ENCODE measurements at regions not wholly inside any gene's neighbourhood (a gene's known extent, or its start where the extent isn't known, plus 50 kb on each side); places are given as distances from the start of the nearest gene placed in this dataset.
"Not testable (repeated sequence)": the region's sequence is repeated elsewhere in the genome, so short reads cannot be mapped to it uniquely, and the experiment has no call there.

DNA sequence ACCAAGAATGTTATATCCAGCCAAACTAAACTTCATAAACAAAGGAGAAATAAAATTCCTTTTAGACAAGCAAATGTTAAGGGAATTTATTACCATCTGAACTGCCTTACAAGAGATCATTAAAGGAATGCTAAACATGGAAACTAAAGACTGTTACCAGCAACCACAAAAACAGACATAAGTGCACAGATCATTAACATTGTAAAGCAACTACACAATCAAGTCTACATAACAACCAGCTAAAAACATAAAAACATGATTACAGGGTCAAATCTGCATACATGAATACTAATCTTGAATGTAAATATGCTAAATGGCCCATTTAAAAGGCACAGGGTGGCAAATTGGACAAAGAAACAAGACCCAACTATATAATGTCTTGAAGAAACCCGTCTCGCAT is 211.0 kb upstream of the PBX1 start:
- DNase-seq: no peak

DNA sequence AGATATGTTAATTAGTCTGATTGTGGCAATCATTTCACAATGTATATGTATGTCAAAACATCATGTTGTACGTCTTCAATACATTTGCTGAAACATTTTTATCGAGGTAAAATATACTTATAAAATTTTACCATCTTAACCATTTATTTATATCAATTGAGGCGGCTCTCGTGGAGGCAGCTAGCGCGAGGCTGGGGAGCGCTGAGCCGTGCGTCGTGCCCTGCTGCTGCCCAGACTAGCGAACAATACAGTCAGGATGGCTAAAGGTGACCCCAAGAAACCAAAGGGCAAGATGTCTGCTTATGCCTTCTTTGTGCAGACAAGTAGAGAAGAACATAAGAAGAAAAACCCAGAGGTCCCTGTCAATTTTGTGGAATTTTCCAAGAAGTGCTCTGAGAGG is 202.5 kb upstream of the PBX1 start:
- no peak for DNase-seq

DNA sequence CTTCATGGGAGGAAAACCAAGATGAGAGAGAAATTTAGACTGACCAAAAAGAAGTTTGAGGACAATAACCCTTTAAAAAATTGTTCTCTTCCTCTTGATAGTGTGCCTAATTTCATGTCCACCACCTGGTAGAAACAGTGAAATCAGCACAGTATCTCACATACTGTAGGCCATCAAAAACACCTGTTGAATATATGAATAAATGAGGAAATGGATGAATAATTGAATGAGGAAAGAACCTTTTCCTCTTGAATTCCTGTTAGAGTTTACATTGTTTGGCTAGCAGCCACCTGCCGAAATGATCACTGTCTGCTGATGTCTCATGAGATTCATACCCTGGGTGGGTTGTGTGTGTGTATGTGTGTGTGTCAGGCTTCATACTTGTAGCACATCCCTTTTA is 198.7 kb upstream of the PBX1 start:
- no peak for DNase-seq

DNA sequence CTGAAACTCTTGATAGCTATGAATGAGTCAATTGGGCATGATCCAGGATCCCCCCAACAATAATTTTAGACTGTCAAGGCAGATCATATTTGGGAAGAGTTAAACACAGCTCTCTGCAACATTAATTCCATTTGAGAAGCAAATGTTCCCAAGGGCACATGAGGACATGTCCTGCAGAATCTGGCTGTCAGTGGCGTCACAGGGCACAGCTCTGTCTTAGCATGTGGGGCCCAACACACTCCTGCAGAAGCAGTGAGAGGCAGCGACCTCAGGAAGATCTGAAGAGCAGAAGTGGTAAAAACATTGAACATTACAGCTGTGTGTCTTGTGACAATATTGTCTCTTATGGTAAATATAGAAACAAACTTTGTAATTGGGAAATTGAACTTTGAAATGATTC is 197.1 kb upstream of the PBX1 start:
- DNase-seq: no peak

DNA sequence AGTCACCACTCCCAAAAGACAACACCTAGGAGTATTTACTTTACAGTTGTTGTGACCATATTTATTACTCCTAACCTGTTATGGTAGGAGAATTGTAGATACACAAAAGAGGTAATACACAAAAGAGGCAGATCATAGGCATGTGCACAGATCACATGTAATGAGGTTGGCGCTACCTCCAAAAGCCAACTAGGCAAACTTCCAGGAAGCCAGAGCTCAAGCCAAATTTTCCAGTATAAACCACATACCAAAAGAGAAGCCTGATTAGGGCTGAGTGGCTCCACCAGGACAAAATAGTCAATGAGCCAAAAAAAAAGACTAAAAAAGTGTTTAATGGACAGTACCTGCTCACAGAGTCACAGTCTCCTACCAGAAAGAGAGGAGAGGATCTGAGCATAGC is 195.0 kb upstream of the PBX1 start:
- DNase-seq: no peak

DNA sequence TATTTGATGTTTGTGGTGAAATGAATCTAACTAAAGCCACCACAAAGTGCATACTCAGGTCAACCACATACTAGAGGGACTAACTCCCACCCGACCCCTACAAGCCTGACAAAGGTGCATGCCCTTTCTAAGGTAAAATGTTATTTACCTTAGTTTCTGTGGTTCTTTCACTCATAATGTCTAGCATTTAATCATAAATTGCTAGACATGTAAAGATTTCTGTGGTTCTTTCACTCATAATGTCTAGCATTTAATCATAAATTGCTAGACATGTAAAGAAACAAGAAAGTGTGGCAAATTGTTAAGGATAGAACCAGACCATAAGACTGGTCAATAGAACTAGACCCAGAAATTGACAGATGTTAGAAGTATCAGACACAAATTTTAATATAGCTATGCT is 193.0 kb upstream of the PBX1 start:
- no peak for DNase-seq

DNA sequence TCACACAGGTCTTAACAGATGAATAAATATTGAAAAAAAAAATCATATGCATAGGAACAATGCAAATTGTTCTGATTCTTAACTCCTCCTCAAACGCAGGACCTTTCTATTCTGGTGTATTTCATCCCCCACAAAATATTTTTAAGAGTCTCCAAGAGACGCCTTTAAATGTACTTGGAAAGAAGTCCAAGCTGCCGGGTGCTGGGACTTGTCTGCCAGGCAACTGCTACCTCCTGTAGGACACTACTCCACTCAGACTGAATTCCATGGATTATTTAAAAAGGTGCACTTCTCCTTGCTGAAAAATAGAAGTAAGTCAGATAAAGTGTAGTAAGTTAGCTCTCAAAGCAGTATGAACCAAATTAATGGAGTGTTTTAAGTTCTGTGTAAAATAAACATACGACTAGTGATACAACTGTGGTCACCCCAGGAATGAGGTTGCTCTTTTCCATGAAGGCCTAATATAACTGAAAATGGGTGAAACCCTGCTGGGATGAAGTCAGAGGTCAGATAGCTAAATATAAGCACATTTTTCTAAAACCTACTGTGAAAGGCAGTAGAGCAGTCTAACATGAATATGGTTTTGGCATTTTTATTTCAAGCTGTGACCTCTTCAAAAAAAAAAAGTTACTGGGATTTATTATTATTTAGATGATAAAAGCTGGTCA is 189.2 kb upstream of the PBX1 start:
- no peak for DNase-seq

DNA sequence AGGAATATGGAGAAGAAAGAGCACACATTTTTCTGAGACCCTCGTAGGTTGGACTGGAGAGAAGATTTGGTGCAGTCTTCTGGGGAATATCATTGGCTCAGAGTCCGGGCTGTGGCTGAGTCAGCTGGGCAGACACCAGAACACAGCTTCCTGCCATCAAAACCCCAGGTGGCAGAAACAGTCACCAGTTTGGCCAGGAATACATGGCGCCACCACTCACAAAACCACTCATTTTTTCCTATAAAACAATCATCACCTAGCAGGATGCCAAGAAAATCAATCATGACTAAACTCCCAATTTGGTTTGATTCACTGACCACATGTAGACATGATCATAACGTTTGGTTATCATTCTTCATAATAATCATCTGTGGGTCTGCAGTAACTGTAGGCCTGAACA is 178.1 kb upstream of the PBX1 start:
- DNase-seq: no peak

DNA sequence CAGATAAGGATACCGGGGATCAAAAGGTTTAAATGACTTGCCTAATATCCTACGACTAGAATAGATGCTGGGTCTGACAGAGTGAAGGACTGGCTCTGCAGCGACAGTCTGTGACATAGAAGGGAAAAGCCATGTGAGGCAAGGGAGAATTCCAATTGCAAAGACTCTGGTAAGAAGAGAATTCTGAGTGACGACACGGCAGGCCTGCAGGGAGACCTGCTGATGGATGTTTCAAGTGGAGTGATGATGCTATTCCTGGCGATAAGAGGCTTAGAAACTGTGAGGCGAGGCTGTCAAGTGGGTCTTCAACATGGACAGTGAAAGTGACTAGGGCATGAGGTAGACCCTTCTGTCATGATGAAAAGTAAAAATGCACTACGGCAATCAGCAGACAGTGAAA is 176.6 kb upstream of the PBX1 start:
- peak; percentile 64 for DNase-seq

DNA sequence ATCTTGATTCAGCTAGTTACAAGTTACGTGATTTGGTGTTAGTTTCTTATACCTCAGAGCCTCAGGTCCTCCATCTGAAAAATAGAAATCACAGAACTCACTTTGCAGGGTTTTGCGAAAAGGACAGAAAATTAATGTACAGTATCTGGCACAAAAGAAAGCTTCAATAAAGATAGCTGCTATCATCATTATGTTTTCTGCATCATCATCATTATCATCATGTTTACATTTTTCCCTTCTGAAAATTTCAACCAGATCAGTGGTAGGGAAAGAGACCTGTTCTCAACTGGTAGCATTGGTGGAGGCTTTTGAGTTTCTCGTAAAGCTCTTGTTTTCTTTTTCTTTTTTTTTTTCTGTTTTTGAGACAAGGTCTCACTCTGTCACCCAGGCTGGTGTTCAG is 174.7 kb upstream of the PBX1 start:
- DNase-seq: no peak

DNA sequence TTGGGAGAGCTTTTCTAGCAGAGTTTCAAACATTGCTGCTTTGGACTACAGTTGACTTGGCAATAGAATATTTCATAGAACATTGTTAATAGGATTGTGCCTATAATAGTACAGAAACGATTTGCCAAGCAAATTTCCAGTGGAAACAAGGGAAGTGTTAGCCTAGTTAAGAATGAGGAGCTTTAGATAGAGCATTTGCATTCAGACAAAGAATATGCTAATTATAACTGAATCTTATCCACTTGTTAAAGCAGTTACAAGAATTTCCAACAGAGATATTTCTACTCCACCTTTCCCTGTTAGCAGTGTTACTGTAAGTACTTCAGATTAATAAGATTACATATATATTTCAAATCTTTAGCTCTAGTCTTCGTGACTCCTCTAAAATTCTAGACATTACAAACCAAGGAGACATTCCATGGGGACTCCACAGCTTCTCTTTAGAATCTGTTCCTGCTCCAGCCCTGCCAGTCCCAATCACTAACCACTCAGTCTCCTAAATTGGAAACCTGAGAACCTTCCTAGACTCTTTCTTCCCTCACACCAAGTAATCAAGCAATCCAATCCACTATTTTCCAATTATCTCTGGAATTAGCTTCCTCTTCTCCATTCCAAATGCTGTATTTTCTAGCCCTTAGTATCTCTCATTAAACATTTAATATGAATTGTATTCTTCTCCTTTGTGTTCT is 141.8 kb upstream of the PBX1 start:
- no peak for DNase-seq

DNA sequence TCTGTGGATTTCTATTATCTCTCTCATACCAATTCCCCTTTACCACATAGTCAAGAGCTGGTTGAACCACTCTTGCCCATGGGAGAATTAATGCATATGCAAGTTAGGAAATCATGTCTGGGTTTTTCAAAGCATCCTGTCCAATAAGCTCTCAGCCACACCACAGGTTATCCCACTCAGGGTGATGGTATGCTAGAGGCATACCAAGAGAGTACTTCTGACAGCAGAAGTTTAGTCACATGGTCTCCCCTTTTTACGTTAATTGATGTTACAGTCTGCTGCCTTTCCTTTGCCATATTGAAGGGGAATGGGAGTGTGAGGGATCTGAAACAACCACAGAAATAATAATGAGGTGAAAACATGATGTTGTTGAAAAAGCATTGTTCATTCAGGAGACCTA is 135.8 kb upstream of the PBX1 start:
- DNase-seq: no peak

DNA sequence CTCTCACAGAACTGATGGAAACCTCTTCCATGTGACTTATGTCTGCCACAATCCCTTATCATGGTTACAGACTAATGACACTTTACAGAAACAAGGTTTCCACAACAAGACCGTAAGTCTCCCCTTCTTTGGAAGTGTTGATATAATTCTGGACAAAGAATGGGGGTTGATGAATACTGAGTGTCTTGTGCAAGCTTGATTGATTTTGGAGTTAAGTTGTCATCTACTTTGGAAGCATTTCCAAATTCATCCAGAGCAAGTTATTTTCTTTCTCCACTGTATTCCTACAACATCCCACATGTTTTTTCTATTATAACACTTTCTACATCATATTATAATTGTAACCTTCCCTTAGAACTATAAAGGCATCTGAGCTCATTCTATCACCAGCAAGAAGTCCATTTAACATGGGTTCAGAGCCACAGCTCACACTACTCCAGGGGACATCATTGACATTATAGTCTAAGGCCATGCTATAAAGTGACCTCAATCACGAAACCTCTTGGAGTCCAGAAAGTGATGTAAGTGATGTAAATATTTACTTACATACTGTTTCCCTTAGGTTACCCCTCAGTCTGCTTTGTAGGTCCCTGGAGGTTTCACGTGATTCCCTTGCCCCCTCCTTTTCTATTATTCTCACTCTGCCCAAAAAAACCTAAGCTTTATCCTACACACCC is 125.7 kb upstream of the PBX1 start:
- no peak for DNase-seq

DNA sequence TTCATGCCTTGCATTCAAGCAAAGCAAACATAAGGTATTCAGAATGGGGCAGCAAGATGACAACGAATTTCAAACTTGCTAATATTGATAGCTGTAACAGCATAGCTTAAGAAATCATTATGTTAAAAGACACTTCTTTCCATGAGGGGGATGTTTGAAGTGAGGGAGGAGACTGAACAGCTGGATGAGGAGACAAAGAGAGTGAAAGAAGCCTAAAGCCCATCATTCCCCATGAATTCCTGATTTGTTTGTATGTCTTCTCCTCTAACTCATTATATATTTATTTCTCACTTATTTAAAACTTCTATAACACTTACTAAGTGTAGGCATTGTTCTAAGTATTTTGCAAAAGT is 125.2 kb upstream of the PBX1 start:
- no peak for DNase-seq

DNA sequence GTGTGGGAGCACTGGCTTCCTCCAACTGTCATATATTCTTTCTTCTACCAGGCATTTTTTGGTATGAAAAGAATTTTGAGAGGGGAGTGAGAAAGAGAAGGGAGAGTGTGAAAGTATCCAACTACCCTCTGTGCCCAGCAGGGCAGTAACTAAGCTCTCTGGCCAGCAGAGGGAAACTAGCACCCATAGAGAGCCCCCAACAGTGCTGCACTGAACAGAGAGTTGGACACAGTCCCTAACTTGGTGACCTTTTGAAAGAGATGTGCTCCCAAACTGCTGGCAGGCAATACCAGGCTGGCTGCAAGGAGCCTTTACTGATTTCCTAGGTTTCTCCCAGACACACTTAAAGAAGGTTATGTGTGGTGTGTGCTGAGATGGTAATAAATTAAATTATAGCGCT is 118.8 kb upstream of the PBX1 start:
- DNase-seq: no peak

DNA sequence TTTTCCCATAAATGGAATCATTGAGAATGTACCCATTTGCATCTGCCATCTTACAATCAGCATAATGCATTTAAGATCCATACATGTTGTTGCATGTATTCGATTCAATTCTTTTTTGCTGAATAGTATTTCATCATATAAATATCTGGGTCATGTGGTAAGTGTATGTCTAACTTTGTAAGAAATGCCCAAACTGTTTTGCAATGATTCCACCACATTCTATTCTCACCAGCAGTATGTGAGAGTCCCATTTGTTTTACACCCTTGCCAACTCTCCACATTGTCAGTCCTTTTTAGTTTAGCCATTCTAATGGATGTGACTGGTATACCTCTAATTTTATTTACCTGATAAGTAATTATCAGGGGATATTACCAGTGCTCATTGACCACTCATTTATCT is 115.8 kb upstream of the PBX1 start:
- no peak for DNase-seq

DNA sequence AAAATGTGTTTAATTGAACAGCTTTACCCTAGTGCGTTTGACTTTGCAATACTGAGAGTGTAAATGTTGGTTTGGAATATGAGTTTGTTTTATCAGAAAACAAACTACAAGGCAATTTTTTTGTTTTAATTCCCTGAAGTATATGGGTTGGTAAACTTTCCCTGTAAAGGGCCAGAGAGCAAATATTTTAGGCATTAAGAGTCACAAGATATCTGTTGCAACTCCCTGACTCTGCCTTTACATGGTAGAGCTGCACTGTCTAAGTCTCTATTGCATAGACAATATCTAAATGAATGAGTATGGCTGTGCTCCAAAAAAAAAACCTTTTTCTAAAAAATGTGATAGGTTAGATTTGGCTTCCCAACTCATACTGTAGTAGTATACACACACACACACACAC is 115.1 kb upstream of the PBX1 start:
- DNase-seq: no peak

DNA sequence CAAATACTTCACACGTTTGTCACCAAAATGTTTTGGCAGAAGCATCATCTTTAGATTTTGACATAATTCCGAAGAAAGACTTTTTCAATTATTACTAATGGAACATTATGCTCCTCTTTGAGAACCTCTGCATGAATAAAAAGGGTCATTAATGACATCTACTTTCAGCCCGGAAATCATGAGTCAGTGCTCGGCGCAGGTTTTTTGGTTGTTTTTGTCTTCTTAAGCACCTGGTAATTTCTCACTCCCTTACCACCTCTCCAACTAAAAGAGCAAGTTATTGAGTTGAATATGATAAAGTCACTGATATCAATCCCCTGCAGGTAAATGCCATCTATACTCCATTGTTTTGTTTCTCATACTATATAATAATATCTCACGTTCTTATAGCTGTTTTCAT is 113.0 kb upstream of the PBX1 start:
- DNase-seq: no peak

DNA sequence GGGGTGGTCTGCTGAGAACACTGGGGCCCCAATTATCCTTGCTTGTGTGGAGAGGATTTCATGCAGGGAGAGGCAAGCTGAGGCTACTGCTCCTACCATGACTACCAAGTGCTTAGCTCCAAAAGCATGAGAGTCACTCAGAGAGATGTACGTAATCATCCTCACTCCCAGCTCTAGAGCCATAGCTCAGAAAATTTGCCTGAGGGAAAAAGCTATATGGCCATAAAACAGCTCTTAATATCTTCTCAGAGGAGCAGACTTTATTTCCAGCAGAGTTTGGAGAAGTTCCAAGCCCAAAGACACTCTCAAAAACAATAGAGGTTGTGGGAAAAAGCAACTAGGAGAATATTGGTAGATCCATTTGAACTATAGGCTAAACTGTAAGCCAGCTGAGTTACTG is 106.4 kb upstream of the PBX1 start:
- DNase-seq: no peak

DNA sequence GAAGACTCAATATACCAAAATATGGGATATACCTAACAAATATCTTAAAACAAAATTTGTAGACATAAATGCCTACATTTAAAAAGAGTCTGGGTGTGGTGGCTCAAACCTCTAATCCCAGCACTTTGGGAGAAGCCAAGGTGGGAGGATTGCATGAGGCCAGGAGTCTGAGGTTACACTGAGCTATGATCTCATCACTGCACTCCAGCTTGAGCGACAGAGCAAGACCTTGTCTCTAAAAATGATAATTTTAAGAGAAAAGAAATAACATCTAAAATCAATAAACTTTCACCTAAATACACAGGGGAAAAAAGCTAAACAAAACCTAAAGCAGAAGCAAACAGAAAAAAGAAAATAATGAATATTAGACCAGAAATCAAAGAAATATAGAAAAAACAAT is 102.7 kb upstream of the PBX1 start:
- DNase-seq: no peak

DNA sequence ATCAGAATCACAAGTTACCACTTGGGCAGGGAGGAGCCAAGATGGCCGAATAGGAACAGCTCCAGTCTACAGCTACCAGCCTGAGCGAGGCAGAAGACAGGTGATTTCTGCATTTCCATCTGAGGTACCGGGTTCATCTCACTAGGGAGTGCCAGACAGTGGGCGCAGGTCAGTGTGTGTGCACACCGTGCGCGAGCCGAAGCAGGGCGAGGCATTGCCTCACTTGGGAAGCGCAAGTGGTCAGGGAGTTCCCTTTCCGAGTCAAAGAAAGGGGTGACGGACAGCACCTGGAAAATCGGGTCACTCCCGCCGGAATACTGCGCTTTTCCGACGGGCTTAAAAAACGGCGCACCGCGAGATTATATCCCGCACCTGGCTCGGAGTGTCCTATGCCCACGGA is 99.8 kb upstream of the PBX1 start:
- not testable (repeated sequence) for DNase-seq

DNA sequence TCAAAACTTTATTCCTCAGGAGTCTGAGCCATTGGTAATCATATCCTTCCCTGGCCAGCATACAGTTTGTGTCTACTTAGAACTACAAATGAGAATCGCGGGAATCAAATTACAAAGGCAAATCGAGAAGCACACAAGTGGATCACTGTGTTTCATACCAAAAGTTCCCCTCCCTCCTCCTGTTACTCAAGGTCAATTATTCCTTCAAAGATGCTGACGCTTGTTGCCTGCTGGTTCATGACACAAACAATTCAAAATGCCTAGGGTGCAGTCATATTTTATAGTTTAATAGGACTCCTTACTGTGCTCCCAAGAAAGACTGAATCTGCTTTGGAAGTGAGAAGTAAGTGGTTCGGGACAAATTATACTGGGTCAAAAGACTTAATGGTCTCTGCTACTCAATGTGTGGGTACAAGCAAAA is 93.0 kb upstream of the PBX1 start:
- no peak for DNase-seq

DNA sequence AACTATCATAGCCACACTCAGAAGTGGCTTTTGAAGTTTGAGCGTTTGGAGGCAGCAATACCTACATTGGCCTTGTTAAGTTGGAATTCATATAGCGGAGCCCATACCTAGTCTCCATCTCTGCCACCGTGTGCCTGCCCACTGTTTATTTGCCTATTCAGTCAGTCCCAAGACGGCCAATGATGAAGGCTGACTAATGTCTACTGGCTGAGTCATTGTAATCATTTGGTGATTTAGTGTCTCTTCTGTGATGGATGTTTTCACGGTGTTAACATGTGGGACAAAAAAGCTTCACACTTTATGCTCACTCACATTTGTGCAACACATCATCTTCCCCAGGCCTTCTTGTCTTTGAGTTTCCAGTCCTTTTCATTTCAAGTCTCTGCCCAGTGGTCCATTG is 92.6 kb upstream of the PBX1 start:
- no peak for DNase-seq

DNA sequence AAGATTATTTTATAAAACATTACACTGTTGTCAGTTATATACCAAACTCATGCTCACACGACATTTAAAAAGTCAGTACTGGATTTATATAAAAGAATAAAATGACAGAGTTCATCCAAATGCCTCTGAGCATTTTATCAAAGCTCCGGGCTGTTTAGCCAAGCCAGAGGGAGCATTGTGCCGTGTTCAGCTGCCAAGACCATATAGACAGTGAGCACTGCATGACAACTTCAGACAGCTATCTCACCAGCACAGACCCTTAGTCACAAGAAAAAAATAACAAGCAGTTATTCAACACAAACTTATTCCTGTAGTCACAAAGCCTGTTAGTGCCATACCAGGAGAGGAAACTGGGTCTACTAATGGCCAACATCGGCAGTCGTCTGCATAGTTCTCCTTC is 88.0 kb upstream of the PBX1 start:
- DNase-seq: no peak

DNA sequence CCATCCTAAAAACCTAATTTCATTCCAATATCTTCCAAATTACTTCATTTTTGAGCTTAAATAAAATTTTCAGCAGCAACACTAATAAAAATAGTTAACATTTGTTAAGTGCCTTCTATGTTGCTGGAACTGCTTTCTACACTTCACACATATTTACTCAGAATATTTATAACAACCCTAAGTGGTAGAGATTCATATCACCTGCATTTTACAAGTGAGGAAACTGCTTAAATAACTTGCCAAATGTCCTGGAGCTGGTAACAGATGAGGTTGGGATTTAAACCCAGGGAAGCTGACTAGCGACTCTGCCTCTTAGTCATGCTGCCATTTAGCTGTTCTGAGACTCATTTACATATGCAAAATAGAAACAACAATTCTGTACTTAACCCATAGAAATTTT is 86.1 kb upstream of the PBX1 start:
- DNase-seq: no peak

All from NCI-H524 treated with DMSO at 0.1 percent for 48 hours (cell line).